ENCODE measurements at regions not wholly inside any gene's neighbourhood (a gene's known extent, or its start where the extent isn't known, plus 50 kb on each side); places are given as distances from the start of the nearest gene placed in this dataset.
"Not testable (repeated sequence)": the region's sequence is repeated elsewhere in the genome, so short reads cannot be mapped to it uniquely, and the experiment has no call there.

- Mint-ChIP-seq H3K27me3 (ENCODE audit: low read depth, unreplicated experiment) (no peaks in the 10 kb centered on the region), H3K36me3 (ENCODE audit: low read depth, unreplicated experiment) (no peaks in the 10 kb centered on the region), H3K4me3 (ENCODE audit: unreplicated experiment) (no peak overlapping the region), H3K27ac (ENCODE audit: unreplicated experiment) (no peak overlapping the region), H3K4me1 (ENCODE audit: low read depth, unreplicated experiment) (no peaks in the 10 kb centered on the region), H3K9me3 (ENCODE audit: unreplicated experiment) (peaks cover 5% of the 10 kb centered on the region)
- no peak overlapping the region for H2AFZ ChIP-seq (ENCODE audit: low read depth, low read length)
- H3K79me2 ChIP-seq (ENCODE audit: insufficient read depth, low read length), result no peaks in the 10 kb centered on the region
- no peaks in the 10 kb centered on the region for H3K27me3 ChIP-seq (ENCODE audit: insufficient read depth, low read length)
- no peak overlapping the region for H3K4me3 ChIP-seq (ENCODE audit: insufficient read depth, low read depth, low read length)
- no peaks in the 10 kb centered on the region for H3K36me3 ChIP-seq (ENCODE audit: insufficient read depth, low read length)
- H3K9ac ChIP-seq (ENCODE audit: low read length), result no peak overlapping the region
- no peak for DNase-seq (ENCODE audit: low read depth)
- H3K4me2 ChIP-seq (ENCODE audit: low read length), result no peak overlapping the region
- no peaks in the 10 kb centered on the region for H3K9me3 ChIP-seq (ENCODE audit: insufficient read depth, low read depth, low read length)
- H4K20me1 ChIP-seq (ENCODE audit: insufficient read depth, low read length), result no peaks in the 10 kb centered on the region
- TF ChIP-seq, protein P1, sequence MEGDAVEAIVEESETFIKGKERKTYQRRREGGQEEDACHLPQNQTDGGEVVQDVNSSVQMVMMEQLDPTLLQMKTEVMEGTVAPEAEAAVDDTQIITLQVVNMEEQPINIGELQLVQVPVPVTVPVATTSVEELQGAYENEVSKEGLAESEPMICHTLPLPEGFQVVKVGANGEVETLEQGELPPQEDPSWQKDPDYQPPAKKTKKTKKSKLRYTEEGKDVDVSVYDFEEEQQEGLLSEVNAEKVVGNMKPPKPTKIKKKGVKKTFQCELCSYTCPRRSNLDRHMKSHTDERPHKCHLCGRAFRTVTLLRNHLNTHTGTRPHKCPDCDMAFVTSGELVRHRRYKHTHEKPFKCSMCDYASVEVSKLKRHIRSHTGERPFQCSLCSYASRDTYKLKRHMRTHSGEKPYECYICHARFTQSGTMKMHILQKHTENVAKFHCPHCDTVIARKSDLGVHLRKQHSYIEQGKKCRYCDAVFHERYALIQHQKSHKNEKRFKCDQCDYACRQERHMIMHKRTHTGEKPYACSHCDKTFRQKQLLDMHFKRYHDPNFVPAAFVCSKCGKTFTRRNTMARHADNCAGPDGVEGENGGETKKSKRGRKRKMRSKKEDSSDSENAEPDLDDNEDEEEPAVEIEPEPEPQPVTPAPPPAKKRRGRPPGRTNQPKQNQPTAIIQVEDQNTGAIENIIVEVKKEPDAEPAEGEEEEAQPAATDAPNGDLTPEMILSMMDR (IDR thresholded peaks at IDR 0.05; ENCODE audit: insufficient read depth, low read depth, low read length), result no peak
- no peak for TF ChIP-seq EZH2 (IDR thresholded peaks at IDR 0.05; ENCODE audit: insufficient read depth, low read length)
- H3K4me1 ChIP-seq (ENCODE audit: insufficient read depth, low read length), result no peaks in the 10 kb centered on the region
- no peak for FAIRE-seq
- H3K27ac ChIP-seq (ENCODE audit: low read depth, low read length), result no peak overlapping the region
Observed at GRCh38 chr10:37053476-37053875, 71.9 kb upstream of the ANKRD30A start.

- DNase-seq (ENCODE audit: low read depth); H3K27ac Mint-ChIP-seq (ENCODE audit: unreplicated experiment); H3K4me3 ChIP-seq (ENCODE audit: insufficient read depth, low read depth, low read length); H3K4me3 Mint-ChIP-seq (ENCODE audit: unreplicated experiment); H3K27ac ChIP-seq (ENCODE audit: low read depth, low read length); H2AFZ ChIP-seq (ENCODE audit: low read depth, low read length); H3K79me2 ChIP-seq (ENCODE audit: insufficient read depth, low read length); H3K4me1 ChIP-seq (ENCODE audit: insufficient read depth, low read length); H3K9ac ChIP-seq (ENCODE audit: low read length); H3K27me3 ChIP-seq (ENCODE audit: insufficient read depth, low read length); H4K20me1 ChIP-seq (ENCODE audit: insufficient read depth, low read length); H3K36me3 ChIP-seq (ENCODE audit: insufficient read depth, low read length); FAIRE-seq; H3K9me3 ChIP-seq (ENCODE audit: insufficient read depth, low read depth, low read length); H3K4me2 ChIP-seq (ENCODE audit: low read length); H3K36me3 Mint-ChIP-seq (ENCODE audit: low read depth, unreplicated experiment); H3K27me3 Mint-ChIP-seq (ENCODE audit: low read depth, unreplicated experiment); H3K4me1 Mint-ChIP-seq (ENCODE audit: low read depth, unreplicated experiment): not testable (repeated sequence)
- peaks cover 13% of the 10 kb centered on the region for H3K9me3 Mint-ChIP-seq (ENCODE audit: unreplicated experiment)
Observed at GRCh38 chr10:37049982-37050381, 75.4 kb upstream of the ANKRD30A start.

DNA sequence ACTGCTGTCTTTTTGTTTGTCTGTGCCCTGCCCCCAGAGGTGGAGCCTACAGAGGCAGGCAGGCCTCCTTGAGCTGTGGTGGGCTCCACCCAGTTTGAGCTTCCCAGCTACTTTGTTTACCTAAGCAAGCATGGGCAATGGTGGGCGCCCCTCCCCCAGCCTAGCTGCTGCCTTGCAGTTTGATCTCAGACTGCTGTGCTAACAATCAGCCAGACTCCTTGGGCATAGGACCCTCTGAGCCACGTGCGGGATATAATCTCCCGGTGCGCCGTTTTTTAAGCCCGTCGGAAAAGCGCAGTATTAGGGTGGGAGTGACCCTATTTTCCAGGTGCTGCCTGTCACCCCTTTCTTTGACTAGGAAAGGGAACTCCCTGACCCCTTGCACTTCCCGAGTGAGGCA is 81.1 kb upstream of the ANKRD30A start:
- H3K27me3 ChIP-seq (ENCODE audit: insufficient read depth, low read length); H3K79me2 ChIP-seq (ENCODE audit: insufficient read depth, low read length); H3K36me3 ChIP-seq (ENCODE audit: insufficient read depth, low read length); H3K4me3 Mint-ChIP-seq (ENCODE audit: unreplicated experiment); H3K4me3 ChIP-seq (ENCODE audit: insufficient read depth, low read depth, low read length); FAIRE-seq; H3K9me3 ChIP-seq (ENCODE audit: insufficient read depth, low read depth, low read length); H3K27me3 Mint-ChIP-seq (ENCODE audit: low read depth, unreplicated experiment); H3K27ac ChIP-seq (ENCODE audit: low read depth, low read length); H3K27ac Mint-ChIP-seq (ENCODE audit: unreplicated experiment); H3K9ac ChIP-seq (ENCODE audit: low read length); H3K4me1 ChIP-seq (ENCODE audit: insufficient read depth, low read length); DNase-seq (ENCODE audit: low read depth); H3K36me3 Mint-ChIP-seq (ENCODE audit: low read depth, unreplicated experiment); H4K20me1 ChIP-seq (ENCODE audit: insufficient read depth, low read length); H2AFZ ChIP-seq (ENCODE audit: low read depth, low read length); H3K4me2 ChIP-seq (ENCODE audit: low read length); H3K4me1 Mint-ChIP-seq (ENCODE audit: low read depth, unreplicated experiment): not testable (repeated sequence)
- H3K9me3 Mint-ChIP-seq (ENCODE audit: unreplicated experiment), result peaks cover 17% of the 10 kb centered on the region

GRCh38 chr10:37035853-37036252 is 89.5 kb upstream of the ANKRD30A start:
- H3K27me3 ChIP-seq (ENCODE audit: insufficient read depth, low read length), result no peaks in the 10 kb centered on the region
- no peak overlapping the region for H3K4me2 ChIP-seq (ENCODE audit: low read length)
- H3K4me3 ChIP-seq (ENCODE audit: insufficient read depth, low read depth, low read length), result no peak overlapping the region
- Mint-ChIP-seq H3K4me1 (ENCODE audit: low read depth, unreplicated experiment) (no peaks in the 10 kb centered on the region), H3K4me3 (ENCODE audit: unreplicated experiment) (no peak overlapping the region), H3K27ac (ENCODE audit: unreplicated experiment) (no peak overlapping the region), H3K36me3 (ENCODE audit: low read depth, unreplicated experiment) (no peaks in the 10 kb centered on the region), H3K27me3 (ENCODE audit: low read depth, unreplicated experiment) (no peaks in the 10 kb centered on the region), H3K9me3 (ENCODE audit: unreplicated experiment) (no peaks in the 10 kb centered on the region)
- H3K36me3 ChIP-seq (ENCODE audit: insufficient read depth, low read length), result no peaks in the 10 kb centered on the region
- H2AFZ ChIP-seq (ENCODE audit: low read depth, low read length), result no peak overlapping the region
- no peak overlapping the region for H3K9ac ChIP-seq (ENCODE audit: low read length)
- H4K20me1 ChIP-seq (ENCODE audit: insufficient read depth, low read length), result no peaks in the 10 kb centered on the region
- H3K9me3 ChIP-seq (ENCODE audit: insufficient read depth, low read depth, low read length), result no peaks in the 10 kb centered on the region
- no peak overlapping the region for H3K27ac ChIP-seq (ENCODE audit: low read depth, low read length)
- DNase-seq (ENCODE audit: low read depth), result no peak
- no peaks in the 10 kb centered on the region for H3K79me2 ChIP-seq (ENCODE audit: insufficient read depth, low read length)
- TF ChIP-seq, protein P1 (IDR thresholded peaks at IDR 0.05; ENCODE audit: insufficient read depth, low read depth, low read length), result no peak
- TF ChIP-seq EZH2 (IDR thresholded peaks at IDR 0.05; ENCODE audit: insufficient read depth, low read length), result no peak
- FAIRE-seq, result no peak
- no peaks in the 10 kb centered on the region for H3K4me1 ChIP-seq (ENCODE audit: insufficient read depth, low read length)

Measured in astrocyte (in vitro differentiated cells and primary cell).